CD4-positive, alpha-beta T cell treated with Interleukin-10 for 1 hour (primary cell): ENCODE measurements at regions not wholly inside any gene's neighbourhood (a gene's known extent, or its start where the extent isn't known, plus 50 kb on each side); places are given as distances from the start of the nearest gene placed in this dataset.
"Not testable (repeated sequence)": the region's sequence is repeated elsewhere in the genome, so short reads cannot be mapped to it uniquely, and the experiment has no call there.

ENCODE experiments used
- DNase-seq: peaks from one replicate; pipeline ENCODE4 v3.0.0-alpha.2; 2020

DNA sequence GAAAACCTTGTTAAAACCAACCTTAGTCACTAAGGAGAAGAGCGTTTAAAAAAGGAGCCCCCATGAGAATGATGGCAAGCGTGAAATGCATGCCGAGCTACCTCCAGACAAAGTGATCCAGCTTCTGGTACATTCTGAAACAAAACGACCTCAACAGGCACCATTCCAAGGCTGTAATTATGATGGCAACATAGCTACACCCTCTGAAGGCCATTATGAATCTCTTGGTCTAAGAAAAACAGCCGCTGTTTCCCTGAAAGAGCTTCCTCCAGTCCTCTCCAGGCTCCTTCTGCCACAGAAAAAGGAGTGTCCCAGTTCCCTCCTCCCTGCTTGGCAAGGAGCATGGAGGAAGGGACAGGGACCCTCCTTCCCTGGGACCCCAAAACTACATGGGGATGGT lies 50.0 kb upstream of the ABLIM1 start:
- no peak for DNase-seq

DNA sequence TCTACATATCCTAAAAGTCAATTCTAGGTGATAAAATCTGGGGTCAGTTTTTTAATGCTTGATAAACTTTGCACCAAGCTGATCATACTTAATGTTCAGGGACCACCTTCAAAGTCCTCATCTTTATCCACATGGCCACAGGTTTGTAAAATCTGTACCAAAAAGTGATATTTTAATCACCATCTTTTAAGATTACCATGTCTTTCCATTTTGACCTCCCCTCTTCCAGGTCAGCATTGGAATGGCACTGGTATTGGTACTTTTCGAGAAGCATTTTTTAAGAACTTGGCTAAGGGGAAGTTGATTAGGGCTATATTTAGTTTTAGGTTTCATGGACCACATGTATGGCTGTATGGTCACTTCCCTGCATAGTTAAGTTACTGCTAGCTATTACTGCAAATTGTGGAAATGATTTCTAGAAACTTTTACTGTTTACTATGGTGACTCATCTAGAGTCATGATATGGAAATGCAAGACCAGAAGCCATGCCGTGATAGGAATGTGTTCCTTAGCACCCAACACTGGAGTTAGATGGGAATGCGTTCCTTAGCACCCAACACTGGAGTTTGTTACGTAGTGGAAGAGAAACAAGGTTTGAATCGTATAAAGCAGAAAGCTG lies 50.8 kb upstream of the ABLIM1 start:
- DNase-seq, result no peak

DNA sequence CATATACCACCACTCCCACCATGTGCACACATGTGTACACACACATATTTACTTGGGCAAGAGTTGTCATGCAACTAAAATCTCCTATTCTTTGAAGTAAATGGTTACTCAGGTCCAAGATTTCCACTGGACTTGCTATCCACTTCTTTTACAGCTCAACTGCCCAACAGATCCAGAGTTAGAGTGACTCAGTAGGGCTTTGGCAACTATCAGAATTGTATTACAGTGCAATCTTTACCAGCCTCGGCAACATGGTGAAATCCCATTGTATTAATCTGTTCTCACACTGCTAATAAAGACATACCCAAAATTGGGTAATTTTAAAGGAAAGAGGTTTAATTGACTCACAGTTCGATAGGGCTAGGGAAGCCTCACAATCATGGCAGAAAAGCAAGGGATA lies 51.9 kb upstream of the ABLIM1 start:
- DNase-seq, result no peak

GRCh38 chr10:114711176-114711868 lies 53.2 kb upstream of the ABLIM1 start:
- DNase-seq, result no peak

- DNase-seq, result no peak
These were observed 53.8 kb upstream of the ABLIM1 start for GRCh38 chr10:114711869-114712250.

DNA sequence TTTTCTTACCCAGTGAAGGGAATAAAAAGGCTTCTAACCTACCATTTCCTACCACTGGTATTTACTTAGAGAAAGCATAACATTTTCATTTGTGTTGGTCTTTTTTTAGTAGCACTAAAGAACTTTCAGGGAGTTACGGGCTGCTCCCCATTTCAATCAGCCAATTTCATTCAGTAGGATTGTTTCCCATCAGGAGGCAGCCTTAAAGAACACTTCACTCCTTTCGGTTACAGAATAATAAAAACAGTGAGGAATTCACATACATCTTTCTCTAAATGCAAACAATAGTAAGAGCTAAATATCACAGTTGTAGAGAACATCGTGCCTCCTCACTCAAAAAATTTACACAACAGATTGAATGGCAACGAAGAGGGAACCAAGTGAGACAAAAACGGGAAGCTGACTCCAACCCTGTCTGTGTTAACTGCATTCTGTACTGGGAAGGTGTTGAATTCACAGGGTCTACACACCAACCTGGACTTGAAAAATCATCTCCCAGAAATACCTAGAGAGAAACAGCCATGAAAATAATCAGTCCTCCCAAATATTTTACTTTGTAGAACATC lies 55.5 kb upstream of the ABLIM1 start:
- no peak for DNase-seq

DNA sequence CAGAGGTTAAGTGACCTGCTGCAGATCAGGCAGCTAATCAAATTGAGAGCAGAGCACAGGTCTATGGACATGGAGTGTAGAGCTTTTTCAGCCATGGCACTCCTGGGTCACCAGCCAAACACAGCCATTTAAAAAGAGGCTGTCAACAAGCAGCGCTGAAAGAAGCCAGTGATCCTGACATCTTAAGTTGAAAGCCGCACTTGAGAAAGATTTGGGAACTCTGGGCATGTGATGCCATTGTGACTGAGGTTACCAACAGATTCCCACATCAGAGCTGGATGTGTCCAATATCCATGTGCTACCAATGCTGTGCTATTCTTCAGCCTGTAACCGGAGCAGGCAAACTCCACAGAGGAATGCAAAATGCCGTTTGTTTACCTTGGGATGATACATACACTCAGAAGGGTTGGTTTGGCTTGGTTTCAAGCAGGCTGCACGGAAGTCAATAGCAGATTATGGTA lies 56.2 kb upstream of the ABLIM1 start:
- DNase-seq, result no peak

DNA sequence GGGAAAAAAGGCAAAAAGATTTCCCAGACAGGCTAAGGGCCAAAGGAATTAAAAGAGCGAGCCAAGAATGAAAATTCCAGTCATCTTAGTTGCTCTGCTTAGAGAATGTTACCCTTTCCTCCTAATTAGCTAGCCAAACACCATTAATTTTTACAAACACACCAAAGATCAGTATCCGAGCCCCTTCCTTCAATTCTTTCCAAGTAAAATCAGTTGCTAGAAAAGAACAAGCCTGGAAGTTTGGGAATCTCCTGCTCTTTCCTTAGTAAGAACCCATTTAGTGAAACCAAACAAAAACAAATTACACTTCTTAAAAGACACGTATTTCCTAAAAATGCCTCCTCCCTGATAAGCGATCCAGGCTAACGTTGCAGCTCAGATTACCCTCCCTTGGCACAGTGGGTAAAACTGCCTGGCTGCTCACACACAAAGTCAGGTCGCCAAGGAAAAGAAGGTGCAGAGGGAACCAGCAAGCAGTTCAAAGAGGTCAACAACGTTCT lies 57.1 kb upstream of the ABLIM1 start:
- no peak for DNase-seq

- DNase-seq, result no peak
These were observed 58.8 kb upstream of the ABLIM1 start for GRCh38 chr10:114716811-114717404.

- not testable (repeated sequence) for DNase-seq
These were observed 59.8 kb upstream of the ABLIM1 start for GRCh38 chr10:114717881-114718280.

DNA sequence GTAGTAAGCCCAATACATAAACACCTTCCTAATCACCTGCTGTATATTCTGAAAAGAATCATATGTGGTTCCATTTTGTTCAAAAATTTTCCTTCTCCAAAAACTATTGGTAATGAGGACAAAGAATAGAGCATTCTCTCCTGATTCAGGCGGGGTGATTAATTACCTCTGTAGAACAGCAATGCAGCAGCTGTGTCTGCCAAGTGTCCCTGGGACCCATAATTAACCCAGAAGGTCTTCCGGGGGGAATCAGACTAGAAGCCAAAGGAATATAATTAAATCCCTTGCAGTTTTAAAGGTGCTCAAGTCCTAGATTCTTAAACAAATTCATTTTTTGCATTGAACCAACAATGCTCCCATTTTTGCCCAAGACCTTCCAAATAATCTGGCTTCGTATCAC lies 60.3 kb upstream of the ABLIM1 start:
- no peak for DNase-seq

- DNase-seq, result no peak
These were observed 61.2 kb upstream of the ABLIM1 start for GRCh38 chr10:114719311-114719710.

DNA sequence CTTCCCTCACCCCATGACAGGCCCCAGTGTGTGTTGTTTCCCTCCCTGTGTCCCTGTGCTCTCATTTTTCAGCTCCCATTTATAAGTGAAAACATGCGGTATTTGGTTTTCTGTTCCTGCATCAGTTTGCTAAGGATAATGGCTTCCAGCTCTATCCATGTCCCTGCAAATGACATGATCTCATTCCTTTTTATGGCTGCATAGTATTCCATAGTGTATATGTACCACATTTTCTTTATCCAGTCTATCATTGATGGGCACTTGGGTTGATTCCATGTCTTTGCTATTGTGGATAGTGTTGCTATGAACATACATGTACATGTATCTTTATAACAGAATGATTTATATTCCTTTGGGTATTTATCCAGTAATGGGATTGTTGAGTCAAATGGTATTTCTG lies 61.9 kb upstream of the ABLIM1 start:
- DNase-seq, result not testable (repeated sequence)

DNA sequence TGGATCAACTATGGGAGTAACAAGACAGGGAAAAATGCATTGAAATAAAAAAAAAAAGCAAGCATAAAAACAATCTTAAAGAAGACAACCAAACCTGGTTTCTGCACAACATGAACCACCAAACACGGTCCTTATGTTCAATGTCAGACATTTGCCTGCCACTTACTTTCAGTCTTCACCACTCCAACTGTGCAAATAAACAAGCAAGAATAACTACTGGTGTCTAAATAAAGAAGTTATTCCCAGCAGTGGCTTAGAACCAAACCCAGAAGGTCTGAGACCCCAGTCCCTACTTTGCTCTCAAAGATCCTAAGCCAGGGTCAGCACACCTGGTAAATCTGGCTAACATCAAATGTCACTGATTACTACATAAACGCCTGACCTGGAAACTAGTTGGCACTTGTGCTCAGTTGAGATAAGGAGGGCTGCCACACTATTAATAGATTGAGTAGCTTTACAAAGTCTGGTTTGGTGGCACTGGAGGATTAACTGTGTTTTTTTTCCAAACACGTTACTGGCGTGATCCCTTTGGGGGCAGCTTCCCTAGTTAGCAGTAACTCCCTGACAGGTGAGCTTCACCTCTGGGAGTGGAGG lies 62.7 kb upstream of the ABLIM1 start:
- DNase-seq, result no peak

DNA sequence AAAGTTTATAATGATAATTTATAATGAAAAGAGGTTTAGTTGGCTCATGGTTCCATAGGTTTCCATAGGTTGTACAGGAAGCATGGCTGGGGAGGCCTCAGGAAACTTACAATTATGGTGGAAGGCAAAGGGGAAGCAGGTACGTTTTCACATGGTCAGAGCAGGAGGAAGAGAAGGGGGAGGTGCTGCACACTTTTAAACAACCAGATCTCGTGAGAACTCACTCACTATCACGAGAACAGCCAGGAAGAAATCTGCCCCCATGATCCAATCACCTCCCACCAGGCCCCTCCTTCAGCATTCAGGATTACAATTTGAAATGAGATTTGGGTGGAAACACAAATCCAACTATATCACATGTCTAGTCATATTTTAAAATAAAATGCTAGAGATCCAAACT lies 64.1 kb upstream of the ABLIM1 start:
- not testable (repeated sequence) for DNase-seq

- DNase-seq, result no peak
These were observed 65.3 kb upstream of the ABLIM1 start for GRCh38 chr10:114723361-114723760.

DNA sequence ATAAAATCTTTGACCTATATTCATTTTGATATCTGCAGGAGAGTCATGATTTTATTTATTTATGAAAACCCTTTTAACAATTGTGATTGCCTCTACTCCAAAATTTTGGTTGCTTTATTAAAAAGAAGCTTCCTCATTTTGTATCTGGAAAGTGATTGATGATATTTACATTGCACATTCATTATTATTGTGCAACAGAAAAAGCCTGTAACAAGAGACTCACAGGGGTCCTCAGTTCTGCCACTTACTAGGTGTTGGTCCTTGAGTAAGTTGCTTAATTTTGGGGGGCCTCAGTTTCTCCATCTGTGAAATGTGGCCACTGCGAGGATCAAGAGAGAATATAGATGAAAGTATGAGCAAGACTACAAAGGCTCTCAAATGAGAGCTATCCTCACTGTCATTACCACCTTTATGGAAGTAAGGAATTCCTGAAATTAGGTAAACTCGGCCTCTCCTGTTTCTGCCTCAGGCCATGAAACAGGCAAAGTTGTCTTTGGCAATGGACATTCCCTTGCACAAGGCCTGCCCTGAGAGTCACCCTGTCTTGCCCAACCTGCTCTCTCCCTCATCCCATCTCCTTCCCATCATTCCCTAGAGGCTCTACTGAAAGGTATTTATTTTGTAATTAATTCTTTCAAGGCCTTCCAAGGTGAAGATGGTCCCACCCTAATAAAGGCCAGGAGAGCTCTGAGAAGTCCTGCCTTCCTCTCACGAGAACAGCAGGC lies 66.1 kb upstream of the ABLIM1 start:
- no peak for DNase-seq

DNA sequence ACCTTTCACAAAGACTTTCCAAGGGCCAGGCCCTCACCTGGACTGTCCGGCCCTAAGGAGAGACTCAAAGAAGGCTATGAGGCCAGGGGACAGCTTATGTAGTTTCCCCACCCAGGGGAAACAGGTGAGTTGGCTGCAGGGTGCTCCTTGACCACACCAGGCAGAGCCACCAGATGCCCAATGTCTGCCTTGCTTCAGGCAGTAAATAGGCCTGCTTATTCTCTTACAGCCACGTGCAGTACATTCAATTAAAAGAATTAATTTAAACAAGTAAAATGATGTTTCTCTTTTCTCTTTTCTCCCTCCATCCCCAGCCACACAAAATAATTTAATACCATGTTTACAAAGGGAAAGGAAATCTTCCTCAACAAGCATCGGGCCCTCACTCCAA lies 66.6 kb upstream of the ABLIM1 start:
- no peak for DNase-seq

- no peak for DNase-seq
These were observed 68.8 kb upstream of the ABLIM1 start for GRCh38 chr10:114726820-114727271.

DNA sequence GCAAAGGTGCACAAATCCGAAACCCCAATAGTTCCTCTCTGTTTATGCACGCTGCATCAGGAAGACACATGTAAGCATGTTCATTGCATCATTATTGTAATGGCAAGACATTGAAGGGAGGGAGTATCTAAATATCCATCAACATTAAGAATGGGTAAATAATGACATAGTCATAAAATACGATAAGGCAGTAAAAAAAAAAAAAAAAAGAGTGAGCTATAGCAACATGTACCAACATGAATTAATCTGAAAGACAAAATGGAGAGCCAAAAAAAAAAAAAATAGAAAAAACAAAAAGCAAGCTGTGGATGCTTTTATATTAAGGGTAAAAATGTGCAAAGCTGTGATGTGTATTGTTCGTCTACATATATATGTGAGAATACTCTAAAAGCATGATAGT lies 70.2 kb upstream of the ABLIM1 start:
- DNase-seq, result no peak

- no peak for DNase-seq
These were observed 71.1 kb upstream of the ABLIM1 start for GRCh38 chr10:114729103-114729659.

DNA sequence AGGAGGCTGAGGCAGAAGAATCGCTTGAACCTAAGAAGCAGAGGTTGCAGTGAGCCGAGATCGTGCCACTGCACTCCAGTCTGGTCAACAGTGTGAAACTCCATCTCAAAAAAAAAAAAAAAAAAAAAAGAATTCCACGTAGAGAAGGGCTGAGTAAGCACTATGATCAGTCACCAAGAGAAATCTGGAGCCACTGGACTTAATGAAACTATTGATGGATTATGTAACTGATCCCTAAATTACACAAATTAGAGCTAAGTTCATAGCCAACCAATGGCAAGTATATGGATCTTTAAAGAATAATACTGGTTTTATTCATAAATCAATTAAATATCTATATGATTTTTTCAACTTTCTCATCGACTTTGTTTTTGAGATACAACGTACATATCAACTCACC lies 72.2 kb upstream of the ABLIM1 start:
- no peak for DNase-seq
